Erythroblast (primary cell): ENCODE measurements at regions not wholly inside any gene's neighbourhood (a gene's known extent, or its start where the extent isn't known, plus 50 kb on each side); places are given as distances from the start of the nearest gene placed in this dataset.

Source experiments
- DNase-seq, 2 experiments: peaks; one replicate each; lab custom pipeline; 2025; lab: John Stamatoyannopoulos, UW
- GATA1 ChIP-seq: IDR thresholded peaks from 2 replicates; pipeline ENCODE4 v1.6.1; 2011; ENCODE audit warnings: low read depth, mild to moderate bottlenecking, control low read depth, low read length, moderate library complexity
- POLR2A ChIP-seq: IDR thresholded peaks from 2 replicates; pipeline ENCODE4 v1.6.1; 2011; ENCODE audit warnings: mild to moderate bottlenecking, low read length

- no peak for TF ChIP-seq POLR2A
- TF ChIP-seq GATA1 = no peak
- DNase-seq = no peak
Measured at GRCh38 chr20:56833427-56833826, 204.3 kb downstream of the TFAP2C start.

- DNase-seq = no peak
- no peak for TF ChIP-seq POLR2A
- no peak for TF ChIP-seq GATA1
Measured at GRCh38 chr20:56835829-56836550, 206.9 kb downstream of the TFAP2C start.

- TF ChIP-seq POLR2A (no peak), GATA1 (no peak)
- DNase-seq = no peak
Measured at GRCh38 chr20:56839222-56839621, 210.1 kb downstream of the TFAP2C start.

- no peak for TF ChIP-seq GATA1
- no peak for TF ChIP-seq POLR2A
- DNase-seq = no peak
Measured at GRCh38 chr20:56839786-56840185, 210.7 kb downstream of the TFAP2C start.

GRCh38 chr20:56840716-56841261 lies 211.7 kb downstream of the TFAP2C start:
- no peak for TF ChIP-seq POLR2A
- no peak for TF ChIP-seq GATA1
- DNase-seq = no peak

GRCh38 chr20:56841346-56841908 lies 212.3 kb downstream of the TFAP2C start:
- DNase-seq = no peak
- no peak for TF ChIP-seq GATA1
- no peak for TF ChIP-seq POLR2A

GRCh38 chr20:56842056-56842455 lies 212.9 kb downstream of the TFAP2C start:
- no peak for DNase-seq
- TF ChIP-seq POLR2A (no peak), GATA1 (no peak)

GRCh38 chr20:56843386-56843785 lies 214.3 kb downstream of the TFAP2C start:
- no peak for TF ChIP-seq POLR2A
- no peak for TF ChIP-seq GATA1
- DNase-seq = no peak

GRCh38 chr20:56843817-56844216 lies 214.7 kb downstream of the TFAP2C start:
- TF ChIP-seq GATA1 (no peak), POLR2A (no peak)
- DNase-seq = no peak

- DNase-seq = no peak
- TF ChIP-seq GATA1 (no peak), POLR2A (no peak)
Measured at GRCh38 chr20:56845546-56846086, 216.5 kb downstream of the TFAP2C start.

- TF ChIP-seq POLR2A (no peak), GATA1 (no peak)
- DNase-seq = no peak
Measured at GRCh38 chr20:56848561-56848960, 219.5 kb downstream of the TFAP2C start.

- TF ChIP-seq POLR2A (no peak), GATA1 (no peak)
- DNase-seq = no peak
Measured at GRCh38 chr20:56851552-56851951, 222.4 kb downstream of the TFAP2C start.

- DNase-seq = no peak
- TF ChIP-seq POLR2A (no peak), GATA1 (no peak)
Measured at GRCh38 chr20:56855708-56856107, 226.6 kb downstream of the TFAP2C start.

- TF ChIP-seq GATA1 (no peak), POLR2A (no peak)
- DNase-seq = no peak
Measured at GRCh38 chr20:56857950-56858349, 228.8 kb downstream of the TFAP2C start.
